ENCODE measurements at regions not wholly inside any gene's neighbourhood (a gene's known extent, or its start where the extent isn't known, plus 50 kb on each side); places are given as distances from the start of the nearest gene placed in this dataset.

DNA sequence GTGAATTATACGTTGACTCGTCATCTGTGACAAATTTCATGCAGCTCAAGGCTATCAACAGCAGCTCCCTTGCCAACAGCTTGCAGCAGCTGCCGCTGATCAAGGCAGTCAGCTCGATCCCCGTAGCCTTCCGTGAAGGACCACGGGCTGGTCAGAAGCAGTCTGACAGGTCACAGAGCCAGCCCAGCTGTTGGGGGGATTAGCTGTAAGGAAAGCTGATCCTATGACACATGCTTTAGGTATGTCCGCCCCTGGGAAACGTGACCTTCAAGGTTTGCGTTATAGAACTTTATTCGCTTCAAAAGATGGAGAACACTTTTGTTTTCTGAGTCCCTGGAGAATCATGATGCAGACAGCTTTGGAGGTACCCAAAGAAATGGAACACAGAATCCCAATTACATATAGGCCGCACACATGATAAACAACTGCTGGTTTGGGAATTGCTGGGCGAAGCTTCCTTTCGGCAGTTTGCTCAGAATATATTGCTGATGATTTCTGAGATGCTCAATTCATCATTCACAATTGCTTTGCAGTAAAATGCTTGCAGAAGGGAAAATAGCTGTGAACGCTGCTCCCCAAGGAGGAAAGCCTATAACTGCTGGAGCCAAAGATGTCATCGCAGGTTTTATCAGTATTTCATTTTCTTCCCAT lies 62.6 kb upstream of the USP29 start:
- TF ChIP-seq, protein P1, sequence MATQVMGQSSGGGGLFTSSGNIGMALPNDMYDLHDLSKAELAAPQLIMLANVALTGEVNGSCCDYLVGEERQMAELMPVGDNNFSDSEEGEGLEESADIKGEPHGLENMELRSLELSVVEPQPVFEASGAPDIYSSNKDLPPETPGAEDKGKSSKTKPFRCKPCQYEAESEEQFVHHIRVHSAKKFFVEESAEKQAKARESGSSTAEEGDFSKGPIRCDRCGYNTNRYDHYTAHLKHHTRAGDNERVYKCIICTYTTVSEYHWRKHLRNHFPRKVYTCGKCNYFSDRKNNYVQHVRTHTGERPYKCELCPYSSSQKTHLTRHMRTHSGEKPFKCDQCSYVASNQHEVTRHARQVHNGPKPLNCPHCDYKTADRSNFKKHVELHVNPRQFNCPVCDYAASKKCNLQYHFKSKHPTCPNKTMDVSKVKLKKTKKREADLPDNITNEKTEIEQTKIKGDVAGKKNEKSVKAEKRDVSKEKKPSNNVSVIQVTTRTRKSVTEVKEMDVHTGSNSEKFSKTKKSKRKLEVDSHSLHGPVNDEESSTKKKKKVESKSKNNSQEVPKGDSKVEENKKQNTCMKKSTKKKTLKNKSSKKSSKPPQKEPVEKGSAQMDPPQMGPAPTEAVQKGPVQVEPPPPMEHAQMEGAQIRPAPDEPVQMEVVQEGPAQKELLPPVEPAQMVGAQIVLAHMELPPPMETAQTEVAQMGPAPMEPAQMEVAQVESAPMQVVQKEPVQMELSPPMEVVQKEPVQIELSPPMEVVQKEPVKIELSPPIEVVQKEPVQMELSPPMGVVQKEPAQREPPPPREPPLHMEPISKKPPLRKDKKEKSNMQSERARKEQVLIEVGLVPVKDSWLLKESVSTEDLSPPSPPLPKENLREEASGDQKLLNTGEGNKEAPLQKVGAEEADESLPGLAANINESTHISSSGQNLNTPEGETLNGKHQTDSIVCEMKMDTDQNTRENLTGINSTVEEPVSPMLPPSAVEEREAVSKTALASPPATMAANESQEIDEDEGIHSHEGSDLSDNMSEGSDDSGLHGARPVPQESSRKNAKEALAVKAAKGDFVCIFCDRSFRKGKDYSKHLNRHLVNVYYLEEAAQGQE (IDR thresholded peaks at IDR 0.05; ENCODE audit: borderline replicate concordance), result no peak
- TF ChIP-seq TAF1 (IDR thresholded peaks at IDR 0.05; ENCODE audit: low read depth), result no peak
- TF ChIP-seq, protein P2, sequence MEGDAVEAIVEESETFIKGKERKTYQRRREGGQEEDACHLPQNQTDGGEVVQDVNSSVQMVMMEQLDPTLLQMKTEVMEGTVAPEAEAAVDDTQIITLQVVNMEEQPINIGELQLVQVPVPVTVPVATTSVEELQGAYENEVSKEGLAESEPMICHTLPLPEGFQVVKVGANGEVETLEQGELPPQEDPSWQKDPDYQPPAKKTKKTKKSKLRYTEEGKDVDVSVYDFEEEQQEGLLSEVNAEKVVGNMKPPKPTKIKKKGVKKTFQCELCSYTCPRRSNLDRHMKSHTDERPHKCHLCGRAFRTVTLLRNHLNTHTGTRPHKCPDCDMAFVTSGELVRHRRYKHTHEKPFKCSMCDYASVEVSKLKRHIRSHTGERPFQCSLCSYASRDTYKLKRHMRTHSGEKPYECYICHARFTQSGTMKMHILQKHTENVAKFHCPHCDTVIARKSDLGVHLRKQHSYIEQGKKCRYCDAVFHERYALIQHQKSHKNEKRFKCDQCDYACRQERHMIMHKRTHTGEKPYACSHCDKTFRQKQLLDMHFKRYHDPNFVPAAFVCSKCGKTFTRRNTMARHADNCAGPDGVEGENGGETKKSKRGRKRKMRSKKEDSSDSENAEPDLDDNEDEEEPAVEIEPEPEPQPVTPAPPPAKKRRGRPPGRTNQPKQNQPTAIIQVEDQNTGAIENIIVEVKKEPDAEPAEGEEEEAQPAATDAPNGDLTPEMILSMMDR (IDR thresholded peaks at IDR 0.05; ENCODE audit: poor library complexity, severe bottlenecking), result no peak
- no peak for TF ChIP-seq RAD21 (conservative IDR thresholded peaks at IDR 0.05)
- no peak for TF ChIP-seq EZH2 (IDR thresholded peaks at IDR 0.05; ENCODE audit: borderline replicate concordance, insufficient read depth, low read length, poor library complexity, severe bottlenecking)
- no peak for TF ChIP-seq MXI1 (conservative IDR thresholded peaks at IDR 0.05; ENCODE audit: poor library complexity, severe bottlenecking)
- TF ChIP-seq POLR2AphosphoS5 (IDR thresholded peaks at IDR 0.05), result no peak
- no peak for TF ChIP-seq EP300 (conservative IDR thresholded peaks at IDR 0.05; ENCODE audit: poor library complexity, severe bottlenecking)
- TF ChIP-seq SMC3 (conservative IDR thresholded peaks at IDR 0.05; ENCODE audit: poor library complexity), result no peak
- Histone ChIP-seq H3K36me3 (ENCODE audit: insufficient read depth, low read length) (no peaks in the 10 kb centered on the region), H3K27ac (ENCODE audit: low read length) (peak overlapping the region; percentile 14), H4K20me1 (ENCODE audit: insufficient read depth) (no peaks in the 10 kb centered on the region), H3K79me2 (replicated peaks; ENCODE audit: insufficient read depth, low read length) (no peaks in the 10 kb centered on the region), H3K9me2 (ENCODE audit: insufficient read depth, low read length) (no peaks in the 10 kb centered on the region), H2AFZ (ENCODE audit: low read depth, low read length) (no peak overlapping the region), H3K4me3 (ENCODE audit: low read length) (no peak overlapping the region), H3K9ac (ENCODE audit: low read length) (no peak overlapping the region), H3K9me3 (ENCODE audit: low read length) (peaks cover 13% of the 10 kb centered on the region), H3K27me3 (ENCODE audit: insufficient read depth, low read depth, low read length) (no peaks in the 10 kb centered on the region), H3F3A (ENCODE audit: insufficient read depth, low read length, poor library complexity, severe bottlenecking) (no peaks in the 10 kb centered on the region), H3K4me2 (ENCODE audit: low read length) (no peak overlapping the region)

DNA sequence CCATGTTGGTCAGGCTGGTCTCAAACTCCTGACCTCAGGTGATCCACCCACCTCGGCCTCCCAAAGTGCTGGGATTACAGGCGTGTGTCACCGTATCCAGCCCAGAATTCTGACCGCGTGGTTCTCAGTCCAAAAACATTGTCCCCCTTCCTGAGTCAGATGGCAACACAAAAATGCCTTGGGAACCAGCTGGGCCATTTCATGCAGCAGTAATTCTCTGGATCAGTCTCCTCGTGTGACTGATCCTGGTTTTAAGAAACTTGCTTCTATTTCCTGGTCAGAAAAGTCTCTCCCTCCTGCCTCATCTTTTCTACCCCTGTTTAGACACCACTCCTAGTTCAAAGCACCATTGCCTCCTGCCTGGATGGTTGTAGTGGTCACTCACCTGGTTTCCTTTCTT lies 60.9 kb upstream of the USP29 start:
- Histone ChIP-seq H2AFZ (ENCODE audit: low read depth, low read length) (no peak overlapping the region), H3K36me3 (ENCODE audit: insufficient read depth, low read length) (no peaks in the 10 kb centered on the region), H3K27me3 (ENCODE audit: insufficient read depth, low read depth, low read length) (no peaks in the 10 kb centered on the region), H3K4me2 (ENCODE audit: low read length) (no peak overlapping the region), H3K27ac (ENCODE audit: low read length) (no peak overlapping the region), H4K20me1 (ENCODE audit: insufficient read depth) (no peaks in the 10 kb centered on the region), H3K79me2 (replicated peaks; ENCODE audit: insufficient read depth, low read length) (no peaks in the 10 kb centered on the region), H3F3A (ENCODE audit: insufficient read depth, low read length, poor library complexity, severe bottlenecking) (no peaks in the 10 kb centered on the region), H3K9ac (ENCODE audit: low read length) (no peak overlapping the region), H3K4me3 (ENCODE audit: low read length) (no peak overlapping the region), H3K9me2 (ENCODE audit: insufficient read depth, low read length) (no peaks in the 10 kb centered on the region), H3K9me3 (ENCODE audit: low read length) (peaks cover 11% of the 10 kb centered on the region)
- TF ChIP-seq TAF1 (IDR thresholded peaks at IDR 0.05; ENCODE audit: low read depth) (no peak), RAD21 (conservative IDR thresholded peaks at IDR 0.05) (no peak), EP300 (conservative IDR thresholded peaks at IDR 0.05; ENCODE audit: poor library complexity, severe bottlenecking) (no peak), SMC3 (conservative IDR thresholded peaks at IDR 0.05; ENCODE audit: poor library complexity) (no peak), MXI1 (conservative IDR thresholded peaks at IDR 0.05; ENCODE audit: poor library complexity, severe bottlenecking) (no peak), EZH2 (IDR thresholded peaks at IDR 0.05; ENCODE audit: borderline replicate concordance, insufficient read depth, low read length, poor library complexity, severe bottlenecking) (no peak), POLR2AphosphoS5 (IDR thresholded peaks at IDR 0.05) (no peak)
- TF ChIP-seq, protein P1 (IDR thresholded peaks at IDR 0.05; ENCODE audit: borderline replicate concordance), result no peak
- TF ChIP-seq, protein P2 (IDR thresholded peaks at IDR 0.05; ENCODE audit: poor library complexity, severe bottlenecking), result no peak
